Kidney capillary endothelial cell (primary cell): ENCODE measurements at regions not wholly inside any gene's neighbourhood (a gene's known extent, or its start where the extent isn't known, plus 50 kb on each side); places are given as distances from the start of the nearest gene placed in this dataset.

Experiments
- DNase-seq: peaks from one replicate; pipeline ENCODE4 v3.0.0-alpha.2; 2018; ENCODE audit warnings: low spot score

DNA sequence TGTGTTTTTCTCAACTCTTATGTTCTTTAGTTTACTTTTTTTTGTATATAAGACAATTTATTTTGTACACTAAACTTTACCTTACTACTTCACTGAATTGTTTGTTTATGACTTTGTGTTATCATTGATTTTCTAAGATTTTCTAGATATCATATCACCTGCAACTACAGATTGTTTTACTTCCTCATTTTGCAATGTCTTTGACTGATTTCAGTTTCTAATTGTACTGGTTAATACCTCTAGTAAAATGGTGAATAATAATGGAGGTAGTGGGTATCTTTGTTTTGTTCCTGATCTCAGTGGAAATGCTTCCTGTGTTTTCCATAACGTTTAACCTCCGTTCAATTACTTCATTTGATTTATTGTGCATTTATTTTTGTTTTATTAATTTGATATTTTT, 490.2 kb downstream of the TLL1 start:
- no peak for DNase-seq

DNA sequence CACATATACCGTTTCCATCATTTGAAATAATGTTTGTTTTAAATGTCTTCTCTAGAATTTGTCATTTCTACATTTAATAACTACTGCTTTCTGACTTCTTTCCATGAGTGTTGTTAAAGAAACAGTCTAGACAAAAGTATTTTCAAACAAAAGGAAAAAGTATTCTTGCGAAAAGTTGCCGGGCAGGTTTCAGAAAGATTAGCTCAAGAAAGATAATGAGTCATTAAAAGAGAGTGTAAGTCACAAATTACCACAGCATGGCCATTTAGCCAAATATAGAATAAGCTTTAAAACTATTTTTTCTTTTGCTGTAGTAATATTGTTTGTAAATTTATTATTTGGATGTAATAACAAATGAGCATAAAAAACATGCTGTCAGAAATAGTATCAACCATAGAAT, 493.0 kb downstream of the TLL1 start:
- DNase-seq, result no peak

DNA sequence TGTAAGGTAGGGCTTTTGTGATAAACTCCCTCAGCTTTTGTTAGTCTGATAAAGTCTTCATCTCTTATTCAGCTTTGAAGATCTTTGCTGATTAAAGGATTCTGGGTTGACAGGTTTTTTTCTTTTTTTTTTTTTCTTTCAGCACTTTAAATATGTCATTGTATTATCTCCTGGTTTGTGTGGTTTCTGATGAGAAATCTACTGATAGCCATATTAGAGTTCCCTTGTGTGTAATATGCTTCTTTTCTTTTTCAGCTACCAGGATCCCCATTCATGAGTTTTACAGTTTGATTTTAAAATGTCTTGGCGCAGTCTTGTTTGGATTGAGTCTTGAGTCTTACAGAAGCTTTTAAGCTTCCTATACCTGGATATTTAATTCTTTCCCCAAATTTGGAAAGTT, 504.5 kb downstream of the TLL1 start:
- DNase-seq, result no peak

DNA sequence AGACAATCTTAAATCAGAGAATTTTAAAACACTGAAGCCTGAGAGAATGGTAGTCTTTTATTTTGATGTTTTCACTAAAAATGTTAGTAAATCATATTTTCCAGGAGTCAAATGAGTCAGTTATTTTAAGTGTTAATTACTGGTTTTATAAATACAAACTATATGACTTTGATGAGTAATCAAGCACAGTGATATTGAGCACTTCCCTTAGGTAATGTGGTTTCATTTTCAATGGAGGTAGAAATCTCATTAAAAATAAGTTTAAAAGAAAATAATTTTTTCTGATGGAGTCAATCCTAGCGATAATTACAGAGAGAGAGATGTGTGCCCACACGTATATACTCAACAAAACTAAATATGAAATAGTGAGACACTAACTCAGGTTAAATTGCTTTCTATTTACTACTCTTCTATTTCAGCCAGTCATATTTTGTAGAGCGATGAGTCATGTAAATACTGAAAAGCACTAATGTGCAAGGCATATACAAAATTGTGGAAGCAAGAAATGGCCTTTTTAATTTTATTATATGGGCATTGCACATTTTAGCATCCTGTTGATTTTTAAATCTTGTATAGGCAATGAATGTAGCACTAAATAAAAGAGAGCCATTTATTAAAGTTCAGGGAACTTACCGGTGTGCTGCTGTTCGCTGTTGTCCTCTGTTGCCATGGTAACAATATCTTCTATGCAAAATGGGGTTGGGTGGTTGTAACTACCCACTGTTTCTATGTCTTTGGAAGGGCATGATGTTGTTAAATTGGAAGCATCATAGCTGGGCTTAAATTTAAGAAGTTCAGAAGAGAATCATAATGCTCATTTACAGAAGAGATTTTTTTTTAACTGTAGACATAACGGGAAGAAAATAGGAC, 513.7 kb downstream of the TLL1 start:
- DNase-seq, result no peak

DNA sequence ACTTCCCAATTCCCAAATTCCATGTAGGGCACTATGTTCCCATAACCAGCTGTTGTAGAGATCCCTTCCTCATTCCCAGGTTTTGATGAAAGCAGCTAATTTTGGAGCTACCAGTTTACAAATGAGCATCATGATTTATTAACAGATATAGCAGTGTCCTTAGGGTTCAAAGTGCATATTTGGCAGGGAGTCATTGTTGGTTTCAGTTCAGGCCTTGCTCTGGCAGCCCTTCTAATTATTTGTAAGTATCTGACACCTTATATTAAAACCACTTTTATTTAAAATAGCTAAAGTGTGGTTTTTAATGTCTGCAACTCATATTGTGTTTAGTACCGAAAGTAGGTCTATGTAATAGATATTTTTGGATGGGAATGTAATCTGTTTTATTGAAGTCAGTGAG, 518.5 kb downstream of the TLL1 start:
- no peak for DNase-seq

DNA sequence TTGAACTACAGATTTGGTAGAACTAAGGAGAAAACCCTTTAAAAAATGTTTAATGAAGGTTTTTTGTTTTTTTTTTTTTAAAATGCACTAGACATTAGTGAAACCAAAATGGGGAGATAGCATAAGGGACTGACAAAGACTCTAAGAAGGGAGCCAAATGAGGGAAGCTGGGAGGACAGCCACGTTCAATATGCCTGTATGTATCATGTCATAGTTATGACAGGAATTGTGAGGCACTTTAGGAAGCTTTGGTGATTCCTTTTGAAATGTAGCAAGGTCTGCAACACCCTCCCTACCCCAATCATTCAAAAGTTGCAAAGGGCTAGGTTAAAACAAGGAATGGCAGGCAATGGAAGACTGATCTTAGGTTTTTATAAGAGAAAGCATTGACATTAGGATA, 526.0 kb downstream of the TLL1 start:
- DNase-seq, result no peak

DNA sequence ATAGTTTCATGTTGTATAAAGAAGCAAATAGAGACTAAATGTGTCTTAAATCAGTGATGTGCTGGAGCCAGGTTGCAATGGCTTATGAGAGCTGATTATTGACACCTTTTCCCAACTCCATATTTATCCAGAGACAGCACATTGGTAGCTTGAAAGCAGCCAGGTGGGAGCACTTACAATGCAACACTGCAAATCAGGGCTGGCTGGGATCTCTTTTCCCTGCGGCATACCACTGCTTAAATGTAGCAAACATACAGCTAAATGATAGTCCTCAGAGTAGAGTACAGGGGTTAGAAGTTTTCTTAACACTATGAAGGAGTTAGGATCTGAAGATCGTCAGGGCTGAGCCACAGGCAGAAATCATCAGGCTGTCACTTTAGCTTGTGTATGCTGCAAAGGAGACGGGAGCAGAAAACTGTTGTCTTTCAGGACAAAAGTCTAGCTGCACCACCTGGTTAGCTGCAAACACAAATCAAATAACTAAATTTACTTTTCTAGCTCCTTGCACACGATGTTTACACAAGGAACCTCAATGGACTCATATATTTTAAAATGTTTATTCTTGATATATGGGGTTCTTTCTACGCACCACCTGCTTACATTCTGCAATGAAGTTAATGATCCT, 527.3 kb downstream of the TLL1 start:
- no peak for DNase-seq

DNA sequence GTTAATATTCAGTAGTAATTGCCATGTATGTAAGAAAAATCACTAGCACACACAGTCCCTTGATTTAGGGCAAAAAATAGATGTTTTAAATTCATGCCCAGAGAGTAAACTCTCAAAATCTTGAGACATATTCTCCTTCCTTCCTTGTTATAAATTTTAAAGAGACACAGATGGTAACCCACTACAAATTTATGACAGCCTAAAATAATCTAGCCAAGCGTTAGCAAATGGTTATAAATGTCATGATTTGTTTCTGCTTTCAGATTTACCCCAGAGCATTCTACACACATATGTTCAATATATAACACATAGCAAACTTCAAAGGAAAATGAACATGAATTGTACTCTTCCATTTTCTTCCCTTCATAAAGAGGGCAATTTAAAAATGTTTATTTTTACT, 540.3 kb downstream of the TLL1 start:
- DNase-seq, result no peak

DNA sequence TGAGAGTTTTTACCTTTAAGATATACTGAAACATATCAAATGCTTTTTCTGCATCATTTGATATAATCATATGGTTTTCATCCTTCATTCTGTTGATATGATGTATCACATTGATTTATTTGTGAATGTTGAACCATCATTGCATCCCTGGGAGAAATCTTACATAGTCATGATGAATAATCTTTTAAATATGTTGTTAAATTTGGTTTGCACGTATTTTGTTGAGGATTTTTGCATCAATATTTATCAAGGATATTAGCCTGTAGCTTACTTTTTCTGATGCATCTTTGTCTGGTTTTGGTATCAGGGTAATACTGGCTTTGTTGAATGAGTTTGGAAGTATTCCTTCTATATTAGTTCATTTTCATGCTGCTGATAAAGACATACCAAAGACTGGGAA, 541.4 kb downstream of the TLL1 start:
- DNase-seq, result no peak

DNA sequence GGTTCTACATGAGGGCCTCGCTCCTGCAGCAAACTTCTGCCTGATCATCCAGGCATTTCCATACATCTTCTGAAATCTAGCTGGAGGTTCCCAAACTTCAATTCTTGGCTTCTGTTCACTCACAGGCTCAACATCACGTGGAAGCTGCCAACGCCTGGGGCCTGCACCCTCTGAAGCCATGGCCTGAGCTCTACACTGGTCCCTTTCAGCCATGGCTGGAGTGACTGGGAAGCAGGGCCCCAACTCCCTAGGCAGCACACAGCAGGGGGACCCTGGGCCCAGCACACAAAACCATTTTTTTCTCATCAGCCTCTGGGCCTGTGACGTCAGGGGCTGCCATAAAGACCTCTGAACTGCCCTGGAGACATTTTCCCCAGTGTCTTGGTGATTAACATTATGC, 542.7 kb downstream of the TLL1 start:
- DNase-seq, result no peak

DNA sequence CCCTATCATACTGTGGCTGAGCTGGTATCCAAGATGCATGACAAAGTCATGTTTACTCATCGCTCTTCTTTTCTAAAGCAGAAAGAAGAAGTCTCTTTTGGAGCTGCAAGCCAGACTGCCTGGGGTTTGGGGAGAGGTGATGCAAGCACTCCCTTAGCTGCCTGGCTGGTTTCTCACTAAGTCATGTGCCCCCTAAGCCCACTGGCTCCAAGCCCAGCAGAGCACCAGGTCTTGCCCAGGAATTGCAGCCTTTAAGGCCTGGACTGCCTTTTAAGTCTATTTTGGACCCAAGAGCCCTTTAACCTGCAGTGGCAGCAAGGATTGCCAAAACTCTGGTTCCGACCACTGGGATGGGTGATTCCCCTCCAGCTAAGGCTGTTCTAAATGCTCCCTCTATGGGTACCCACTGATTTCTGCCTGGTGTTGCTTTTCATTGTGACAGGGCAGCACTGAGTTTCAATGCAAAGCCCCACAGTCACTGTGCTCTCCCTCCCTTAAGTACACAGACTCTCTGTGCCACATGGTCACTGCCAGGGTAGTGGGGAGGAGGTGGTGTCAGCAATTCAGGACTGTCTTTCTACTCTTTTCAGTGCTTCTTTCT, 548.6 kb downstream of the TLL1 start:
- DNase-seq, result no peak

DNA sequence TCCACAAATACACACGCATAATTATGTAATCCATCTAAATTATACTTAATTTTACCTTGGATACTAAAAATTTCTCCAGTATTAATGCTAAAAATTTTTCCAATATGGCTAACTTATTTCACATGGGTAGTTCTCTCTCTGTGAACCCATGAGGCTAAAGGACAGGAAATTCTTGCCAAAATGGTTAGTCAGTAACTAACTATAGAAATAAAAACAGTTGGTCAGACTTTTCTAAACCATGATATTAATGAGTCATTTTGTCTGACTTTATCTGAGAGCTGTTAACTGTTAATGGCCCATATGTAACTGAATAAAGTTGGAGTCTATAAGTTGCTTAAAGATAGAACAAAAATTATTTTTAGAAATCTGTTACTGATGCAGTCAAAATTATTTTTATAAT, 549.4 kb downstream of the TLL1 start:
- DNase-seq, result peak; percentile 43

DNA sequence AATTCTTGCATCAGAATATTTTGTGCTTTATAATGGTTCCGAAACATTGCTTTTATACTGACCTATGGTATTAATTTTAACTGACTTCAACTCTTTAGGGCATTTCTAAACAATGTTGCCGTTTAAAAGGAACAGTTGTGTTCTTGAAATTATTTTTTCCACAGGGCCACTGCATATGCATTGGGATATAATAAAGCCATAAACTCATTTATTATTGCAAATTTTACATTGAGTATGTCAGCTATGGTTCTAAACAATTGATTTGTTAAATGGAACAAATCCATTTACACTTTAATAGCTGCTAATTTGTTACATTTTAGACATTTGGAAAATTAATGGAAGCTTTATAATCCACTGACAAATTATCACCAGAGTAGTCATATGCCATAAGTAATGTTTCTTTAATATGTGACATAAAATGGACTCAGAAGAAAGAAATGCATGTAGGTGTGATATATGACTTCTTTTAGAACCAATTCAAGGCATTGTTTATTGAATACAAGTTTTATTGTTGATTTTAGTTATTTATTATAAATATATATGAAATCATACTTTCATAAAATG, 553.3 kb downstream of the TLL1 start:
- DNase-seq, result no peak

DNA sequence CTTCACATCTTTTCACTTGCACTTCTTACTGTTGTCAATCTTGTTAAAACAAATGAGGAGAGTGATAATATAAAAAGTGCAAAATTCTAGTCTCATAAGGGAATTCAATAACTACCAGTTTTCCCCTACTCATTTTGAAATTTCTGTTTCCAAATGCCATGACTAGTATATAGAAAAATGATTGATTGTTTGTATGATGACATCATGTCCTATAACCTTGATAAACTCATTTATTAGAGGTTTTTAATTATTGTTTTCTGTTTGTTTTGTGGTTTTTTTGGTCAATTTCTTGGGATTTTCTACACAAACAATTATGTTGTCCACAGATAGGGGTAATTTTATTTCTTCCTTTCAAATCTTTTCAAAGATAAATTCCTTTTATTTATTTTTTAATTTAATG, 559.1 kb downstream of the TLL1 start:
- DNase-seq, result no peak

DNA sequence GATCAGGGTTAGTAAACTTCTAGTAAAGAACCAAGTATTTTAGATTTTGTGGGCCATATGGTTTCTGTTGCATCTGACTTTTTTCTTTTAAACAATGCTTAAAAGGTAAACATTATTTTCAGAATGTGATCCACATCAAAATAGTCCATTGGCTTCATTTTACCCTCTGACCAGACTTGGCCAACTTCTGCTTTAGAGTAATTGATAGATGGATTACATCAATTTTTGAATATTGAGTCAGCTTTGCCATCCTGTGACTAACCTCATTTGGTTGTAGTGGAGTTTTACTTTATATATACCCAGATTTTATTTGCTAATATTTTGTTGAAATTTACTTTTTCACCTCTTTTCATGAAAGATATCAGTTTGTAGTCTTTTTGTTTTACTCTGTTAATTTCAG, 559.8 kb downstream of the TLL1 start:
- DNase-seq, result no peak

DNA sequence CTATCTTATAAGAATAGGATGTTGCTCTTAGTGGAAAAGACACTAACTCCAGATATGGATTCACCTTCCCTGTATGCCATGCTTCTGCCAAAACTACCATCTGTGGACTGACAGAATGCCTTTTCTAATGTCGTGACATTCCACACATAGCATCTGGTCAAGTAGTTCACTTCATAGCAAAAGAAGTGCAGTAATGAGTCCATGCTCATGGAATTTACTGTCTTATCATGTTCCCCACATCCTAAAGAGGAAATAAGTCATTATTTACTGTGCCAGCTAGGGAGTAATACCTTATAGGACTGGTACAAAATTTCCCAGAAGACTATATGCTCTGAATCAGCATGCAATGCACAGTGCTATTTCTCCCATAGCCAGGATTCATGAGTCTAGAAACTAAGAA, 562.4 kb downstream of the TLL1 start:
- DNase-seq, result peak; percentile 22

DNA sequence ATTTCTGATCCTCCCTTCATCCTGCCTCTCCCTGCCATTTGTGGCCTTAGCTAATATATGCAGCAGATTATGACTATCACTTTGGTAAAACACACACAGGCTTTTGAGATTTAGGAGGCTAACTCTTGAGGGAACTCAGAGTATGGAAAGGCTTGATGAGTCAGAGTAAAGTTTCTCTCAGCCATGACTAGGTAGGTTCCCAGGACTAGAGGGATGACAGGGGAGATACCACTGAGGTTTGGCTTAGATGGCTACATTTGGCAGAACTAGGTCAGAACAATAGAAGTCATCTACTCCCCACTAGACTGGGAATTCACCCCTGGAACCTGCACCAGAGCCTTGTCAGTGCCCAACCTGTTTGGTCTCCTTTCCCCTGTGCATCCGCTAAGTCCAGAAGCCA, 585.7 kb downstream of the TLL1 start:
- no peak for DNase-seq

DNA sequence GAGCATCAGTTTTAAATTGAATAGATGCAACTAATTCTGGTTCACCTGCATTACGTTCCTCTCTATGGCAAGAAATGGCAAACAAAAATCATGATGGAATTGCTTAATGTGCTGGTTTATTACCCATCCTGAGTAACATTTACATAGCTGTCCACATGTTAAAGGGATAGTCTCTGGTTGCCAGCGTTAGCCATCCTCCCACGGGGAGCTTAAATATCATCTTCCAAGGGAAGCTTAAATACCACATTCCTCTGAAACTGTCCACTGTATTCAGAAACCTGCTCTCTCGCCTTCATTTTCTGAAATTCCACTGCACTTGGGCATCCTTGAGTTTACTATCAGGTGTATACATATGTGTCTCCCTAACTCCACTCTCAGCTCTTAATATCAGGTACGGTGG, 586.6 kb downstream of the TLL1 start:
- DNase-seq, result no peak

DNA sequence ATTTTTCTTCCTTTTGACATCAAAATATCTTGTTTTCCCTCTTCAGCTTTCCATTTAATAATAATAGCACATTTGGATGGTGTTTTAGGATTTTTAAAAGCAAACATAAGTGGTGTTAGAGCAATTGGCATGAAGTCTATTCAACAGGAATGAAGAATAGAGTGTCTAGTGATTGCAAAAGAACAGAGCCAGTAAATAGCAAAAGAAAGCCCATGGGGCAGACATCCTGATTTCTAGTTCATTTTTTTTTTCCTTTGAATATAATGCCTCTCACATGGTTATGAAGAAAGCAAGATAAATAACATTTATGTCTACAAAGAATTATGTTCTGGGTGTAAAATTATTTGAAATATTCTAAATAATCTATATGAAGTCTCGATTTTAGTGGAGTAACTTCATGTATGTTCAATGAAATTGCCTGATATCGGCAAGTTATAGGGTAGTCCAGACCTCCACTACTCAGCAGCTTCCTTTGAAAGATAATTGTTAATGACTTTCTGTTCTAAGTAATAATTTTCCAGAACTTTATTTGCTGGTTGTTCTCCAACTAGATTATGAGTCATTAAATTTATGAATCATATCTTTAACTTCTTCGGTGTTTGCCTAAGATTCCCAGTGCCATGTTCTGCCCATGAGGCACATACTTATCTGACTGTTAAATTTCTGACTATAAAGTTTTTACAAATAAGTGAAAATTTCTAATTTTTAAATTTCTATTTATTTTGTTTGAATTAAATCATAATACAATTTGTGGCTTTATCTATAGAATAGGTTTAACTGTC, 587.9 kb downstream of the TLL1 start:
- DNase-seq, result no peak

DNA sequence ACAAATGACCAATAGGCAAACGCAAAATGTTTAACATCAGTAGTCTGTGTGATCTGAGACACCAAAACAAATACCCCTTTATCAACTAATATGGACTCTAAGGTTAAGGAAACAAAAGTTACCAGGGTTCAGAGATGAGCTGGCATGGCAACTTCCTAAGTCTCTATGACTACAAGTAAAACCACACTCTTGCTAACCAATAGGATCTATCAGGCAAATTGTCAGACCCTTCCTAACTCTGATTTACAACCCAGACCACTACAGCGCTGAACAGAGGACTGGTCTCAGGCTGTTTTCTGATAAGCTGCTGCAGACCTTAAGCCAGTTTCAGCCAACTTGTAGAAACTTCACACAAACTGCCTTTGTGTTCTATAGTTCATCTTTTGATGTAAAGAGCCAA, 608.0 kb downstream of the TLL1 start:
- DNase-seq, result no peak

DNA sequence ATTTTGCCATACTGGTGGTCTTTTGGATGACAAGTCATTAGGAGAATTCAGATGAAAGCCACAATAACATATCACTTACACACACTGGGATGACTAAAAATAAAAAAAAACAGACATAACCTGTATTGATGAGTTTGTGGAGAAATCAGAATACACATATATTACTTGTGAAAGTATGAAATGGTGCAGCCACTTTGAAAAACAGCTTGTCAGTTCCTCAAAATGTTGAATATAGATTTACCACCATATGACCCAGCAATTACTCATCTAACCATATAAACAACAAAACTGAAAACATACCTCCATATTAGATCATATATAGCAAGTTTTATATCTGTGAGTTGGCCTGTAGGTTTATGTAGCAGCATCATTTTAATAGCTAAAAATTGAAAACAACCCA, 608.7 kb downstream of the TLL1 start:
- no peak for DNase-seq

DNA sequence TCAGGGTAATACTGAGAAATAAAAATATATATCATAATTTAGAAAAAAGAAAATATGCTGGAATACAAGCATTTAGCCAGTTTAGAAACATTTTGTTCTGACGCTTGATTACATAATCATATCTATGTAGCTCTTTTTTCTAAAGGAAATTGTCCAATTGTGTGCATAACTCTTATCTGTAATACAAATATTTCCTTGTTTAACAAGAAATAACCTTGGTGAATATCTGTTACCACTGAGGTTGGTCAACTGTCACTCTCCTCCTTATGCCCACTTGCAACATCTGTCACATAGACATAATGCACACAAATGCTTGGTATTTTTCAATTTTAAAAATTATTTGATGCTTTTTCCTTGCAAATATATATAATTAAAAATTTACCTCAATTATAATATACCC, 609.7 kb downstream of the TLL1 start:
- no peak for DNase-seq
